ENCODE measurements at regions not wholly inside any gene's neighbourhood (a gene's known extent, or its start where the extent isn't known, plus 50 kb on each side); places are given as distances from the start of the nearest gene placed in this dataset.

- no peak for DNase-seq (ENCODE audit: low read depth)
Observed at GRCh38 chr2:203789618-203790017, 78.0 kb upstream of the CTLA4 start.

- no peak for DNase-seq (ENCODE audit: low read depth)
Observed at GRCh38 chr2:203790134-203790852, 77.3 kb upstream of the CTLA4 start.

- DNase-seq (ENCODE audit: low read depth) = no peak
Observed at GRCh38 chr2:203796248-203797010, 71.1 kb upstream of the CTLA4 start.

- no peak for DNase-seq (ENCODE audit: low read depth)
Observed at GRCh38 chr2:203797276-203797675, 70.3 kb upstream of the CTLA4 start.

- DNase-seq (ENCODE audit: low read depth) = no peak
Observed at GRCh38 chr2:203797712-203798111, 69.9 kb upstream of the CTLA4 start.

GRCh38 chr2:203798296-203799087, 69.1 kb upstream of the CTLA4 start:
- DNase-seq (ENCODE audit: low read depth) = no peak

- no peak for DNase-seq (ENCODE audit: low read depth)
Observed at GRCh38 chr2:203799908-203800307, 67.7 kb upstream of the CTLA4 start.

GRCh38 chr2:203800783-203801182, 66.8 kb upstream of the CTLA4 start:
- DNase-seq (ENCODE audit: low read depth) = no peak

GRCh38 chr2:203802342-203803052, 65.1 kb upstream of the CTLA4 start:
- peak; percentile 87 for DNase-seq (ENCODE audit: low read depth)

- no peak for DNase-seq (ENCODE audit: low read depth)
Observed at GRCh38 chr2:203803053-203803429, 64.5 kb upstream of the CTLA4 start.

- peak; percentile 99 for DNase-seq (ENCODE audit: low read depth)
Observed at GRCh38 chr2:203804070-203804469, 63.5 kb upstream of the CTLA4 start.

GRCh38 chr2:203804764-203805485, 62.6 kb upstream of the CTLA4 start:
- no peak for DNase-seq (ENCODE audit: low read depth)

GRCh38 chr2:203805486-203805838, 62.1 kb upstream of the CTLA4 start:
- no peak for DNase-seq (ENCODE audit: low read depth)

- DNase-seq (ENCODE audit: low read depth) = no peak
Observed at GRCh38 chr2:203806761-203807160, 60.8 kb upstream of the CTLA4 start.

- DNase-seq (ENCODE audit: low read depth) = peak; percentile 80
Observed at GRCh38 chr2:203808046-203808750, 59.4 kb upstream of the CTLA4 start.

GRCh38 chr2:203809084-203809521, 58.5 kb upstream of the CTLA4 start:
- DNase-seq (ENCODE audit: low read depth) = peak; percentile 15

GRCh38 chr2:203809991-203810510, 57.5 kb upstream of the CTLA4 start:
- DNase-seq (ENCODE audit: low read depth) = no peak

GRCh38 chr2:203811491-203812221, 55.9 kb upstream of the CTLA4 start:
- peak; percentile 60 for DNase-seq (ENCODE audit: low read depth)

GRCh38 chr2:203812294-203813221, 55.0 kb upstream of the CTLA4 start:
- DNase-seq (ENCODE audit: low read depth) = no peak

Data from fibroblast of gingiva (primary cell).